HUES64 (cell line): ENCODE measurements at regions not wholly inside any gene's neighbourhood (a gene's known extent, or its start where the extent isn't known, plus 50 kb on each side); places are given as distances from the start of the nearest gene placed in this dataset.
A peak's percentile ranks its signal among the peaks of the same experiment; 100 is the strongest.

Experiments used
- H3K27ac ChIP-seq: 2 replicates; pipeline ENCODE4 v1.7.0; 2013; ENCODE audit warnings: low read depth, low read length, inconsistent platforms
- H3K27me3 ChIP-seq: 2 replicates; pipeline ENCODE4 v1.6.1; 2013; ENCODE audit warnings: mild to moderate bottlenecking, low read length; ENCODE audit not compliant: insufficient read depth
- H3K36me3 ChIP-seq: 2 replicates; pipeline ENCODE4 v1.6.1; 2013; ENCODE audit warnings: mild to moderate bottlenecking, low read length; ENCODE audit not compliant: insufficient read depth
- H3K4me1 ChIP-seq: 2 replicates; pipeline ENCODE4 v1.6.1; 2013; ENCODE audit warnings: mild to moderate bottlenecking, low read length, moderate library complexity; ENCODE audit not compliant: insufficient read depth
- H3K4me3 ChIP-seq: 2 replicates; pipeline ENCODE4 v1.5.1; 2013; ENCODE audit warnings: mild to moderate bottlenecking, low read length, moderate library complexity
- H3K9ac ChIP-seq: 2 replicates; pipeline ENCODE4 v1.6.1; 2013; ENCODE audit warnings: mild to moderate bottlenecking, low read depth, low read length
- H3K9me3 ChIP-seq: 2 replicates; pipeline ENCODE4 v1.6.1; 2013; ENCODE audit warnings: low read depth, low read length; ENCODE audit not compliant: insufficient read depth
- WGBS: fragments of 150-250, 120-280 bp; methylation state at CpG from one replicate; pipeline ENCODE4 v1.1.7; 2013; ENCODE audit warnings: missing lambda C conversion rate; 5-methylcytosine and 5-hydroxymethylcytosine counted together

- H3K27ac ChIP-seq: no peak overlapping the region
- no peaks in the 10 kb centered on the region for H3K36me3 ChIP-seq
- no peak overlapping the region for H3K9ac ChIP-seq
- H3K4me3 ChIP-seq: no peak overlapping the region
- 89% methylated on average over 9 of the region's 9 CpGs for WGBS
- peaks cover 27% of the 10 kb centered on the region for H3K27me3 ChIP-seq
- H3K4me1 ChIP-seq: peaks cover 39% of the 10 kb centered on the region
- no peaks in the 10 kb centered on the region for H3K9me3 ChIP-seq
Observed at GRCh38 chr3:193772422-193772763, 179.4 kb downstream of the OPA1 start.

- Histone ChIP-seq H3K27me3 (peaks cover 37% of the 10 kb centered on the region), H3K9ac (no peak overlapping the region), H3K4me1 (peaks cover 45% of the 10 kb centered on the region), H3K9me3 (no peaks in the 10 kb centered on the region), H3K36me3 (no peaks in the 10 kb centered on the region), H3K4me3 (no peak overlapping the region), H3K27ac (no peak overlapping the region)
- WGBS: 90% methylated on average over 8 of the region's 8 CpGs
Observed at GRCh38 chr3:193773266-193774220, 180.5 kb downstream of the OPA1 start.

GRCh38 chr3:193774272-193774915 is 181.4 kb downstream of the OPA1 start:
- H3K27ac ChIP-seq: no peak overlapping the region
- H3K27me3 ChIP-seq: peaks cover 45% of the 10 kb centered on the region
- 90% methylated on average over 7 of the region's 7 CpGs for WGBS
- H3K4me3 ChIP-seq: no peak overlapping the region
- H3K9ac ChIP-seq: no peak overlapping the region
- peaks cover 45% of the 10 kb centered on the region for H3K4me1 ChIP-seq
- H3K9me3 ChIP-seq: no peaks in the 10 kb centered on the region
- no peaks in the 10 kb centered on the region for H3K36me3 ChIP-seq

GRCh38 chr3:193774916-193775285 is 181.9 kb downstream of the OPA1 start:
- Histone ChIP-seq H3K36me3 (no peaks in the 10 kb centered on the region), H3K4me3 (no peak overlapping the region), H3K4me1 (peaks cover 47% of the 10 kb centered on the region), H3K27ac (no peak overlapping the region), H3K9me3 (no peaks in the 10 kb centered on the region), H3K27me3 (peaks cover 50% of the 10 kb centered on the region), H3K9ac (no peak overlapping the region)
- 58% methylated on average over 6 of the region's 6 CpGs for WGBS

- H3K4me1 ChIP-seq: peaks cover 54% of the 10 kb centered on the region
- peaks cover 55% of the 10 kb centered on the region for H3K27me3 ChIP-seq
- 16% methylated on average over 10 of the region's 11 CpGs for WGBS
- H3K27ac ChIP-seq: peak overlapping the region; percentile 14; the same call in 1 of the 2 replicates
- no peak overlapping the region for H3K9ac ChIP-seq
- H3K9me3 ChIP-seq: no peaks in the 10 kb centered on the region
- no peaks in the 10 kb centered on the region for H3K36me3 ChIP-seq
- H3K4me3 ChIP-seq: no peak overlapping the region
Observed at GRCh38 chr3:193775421-193776077, 182.5 kb downstream of the OPA1 start.

GRCh38 chr3:193776626-193777358 is 183.8 kb downstream of the OPA1 start:
- H3K9ac ChIP-seq: no peak overlapping the region
- H3K4me3 ChIP-seq: no peak overlapping the region
- WGBS: 31% methylated on average over 7 of the region's 7 CpGs
- peaks cover 55% of the 10 kb centered on the region for H3K27me3 ChIP-seq
- H3K27ac ChIP-seq: no peak overlapping the region
- peaks cover 55% of the 10 kb centered on the region for H3K4me1 ChIP-seq
- H3K9me3 ChIP-seq: no peaks in the 10 kb centered on the region
- H3K36me3 ChIP-seq: no peaks in the 10 kb centered on the region

GRCh38 chr3:193777524-193777923 is 184.5 kb downstream of the OPA1 start:
- H3K36me3 ChIP-seq: no peaks in the 10 kb centered on the region
- WGBS: 52% methylated on average over 8 of the region's 9 CpGs
- H3K27me3 ChIP-seq: peaks cover 57% of the 10 kb centered on the region
- no peak overlapping the region for H3K9ac ChIP-seq
- H3K9me3 ChIP-seq: no peaks in the 10 kb centered on the region
- H3K27ac ChIP-seq: no peak overlapping the region
- H3K4me1 ChIP-seq: peaks cover 61% of the 10 kb centered on the region
- H3K4me3 ChIP-seq: no peak overlapping the region

- 94% methylated on average over 10 of the region's 10 CpGs for WGBS
- H3K9ac ChIP-seq: no peak overlapping the region
- no peaks in the 10 kb centered on the region for H3K36me3 ChIP-seq
- H3K27ac ChIP-seq: no peak overlapping the region
- H3K27me3 ChIP-seq: peaks cover 51% of the 10 kb centered on the region
- no peak overlapping the region for H3K4me3 ChIP-seq
- no peaks in the 10 kb centered on the region for H3K9me3 ChIP-seq
- H3K4me1 ChIP-seq: peaks cover 61% of the 10 kb centered on the region
Observed at GRCh38 chr3:193778676-193779075, 185.7 kb downstream of the OPA1 start.

- no peak overlapping the region for H3K27ac ChIP-seq
- H3K4me1 ChIP-seq: peaks cover 53% of the 10 kb centered on the region
- 96% methylated on average over 6 of the region's 6 CpGs for WGBS
- H3K27me3 ChIP-seq: peaks cover 43% of the 10 kb centered on the region
- no peaks in the 10 kb centered on the region for H3K36me3 ChIP-seq
- no peak overlapping the region for H3K9ac ChIP-seq
- H3K9me3 ChIP-seq: no peaks in the 10 kb centered on the region
- H3K4me3 ChIP-seq: no peak overlapping the region
Observed at GRCh38 chr3:193779933-193780332, 186.9 kb downstream of the OPA1 start.

- 39% methylated on average over 8 of the region's 8 CpGs for WGBS
- Histone ChIP-seq H3K27me3 (peaks cover 47% of the 10 kb centered on the region), H3K9me3 (no peaks in the 10 kb centered on the region), H3K4me3 (no peak overlapping the region), H3K9ac (no peak overlapping the region), H3K27ac (no peak overlapping the region), H3K4me1 (peaks cover 49% of the 10 kb centered on the region), H3K36me3 (no peaks in the 10 kb centered on the region)
Observed at GRCh38 chr3:193780397-193780796, 187.4 kb downstream of the OPA1 start.
